Activated naive CD4-positive, alpha-beta T cell (primary cell): ENCODE measurements at regions not wholly inside any gene's neighbourhood (a gene's known extent, or its start where the extent isn't known, plus 50 kb on each side); places are given as distances from the start of the nearest gene placed in this dataset.
"Not testable (repeated sequence)": the region's sequence is repeated elsewhere in the genome, so short reads cannot be mapped to it uniquely, and the experiment has no call there.

Experiments
- DNase-seq, 4 experiments: peaks; one replicate each; lab custom pipeline; 2025; lab: John Stamatoyannopoulos, UW

DNA sequence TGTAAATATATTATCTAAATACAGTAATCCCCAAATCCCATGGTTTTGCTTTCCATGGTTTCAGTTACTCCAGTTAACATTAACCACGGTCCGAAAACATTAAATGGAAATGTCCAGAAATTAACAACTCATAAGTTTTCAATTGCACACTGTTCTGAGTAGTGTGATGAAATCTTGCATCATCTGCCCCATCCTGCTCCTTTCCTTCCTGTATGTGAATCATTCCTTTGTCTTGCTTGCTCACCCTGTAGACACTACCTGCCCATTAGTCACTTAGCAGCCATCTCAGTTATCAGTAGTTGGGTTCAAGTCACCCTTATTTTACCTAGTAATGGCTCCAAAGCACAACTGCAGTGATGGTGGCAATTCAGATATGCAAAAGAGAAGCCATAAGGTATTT lies 1568.5 kb upstream of the WWC1 start:
- DNase-seq, result no peak

DNA sequence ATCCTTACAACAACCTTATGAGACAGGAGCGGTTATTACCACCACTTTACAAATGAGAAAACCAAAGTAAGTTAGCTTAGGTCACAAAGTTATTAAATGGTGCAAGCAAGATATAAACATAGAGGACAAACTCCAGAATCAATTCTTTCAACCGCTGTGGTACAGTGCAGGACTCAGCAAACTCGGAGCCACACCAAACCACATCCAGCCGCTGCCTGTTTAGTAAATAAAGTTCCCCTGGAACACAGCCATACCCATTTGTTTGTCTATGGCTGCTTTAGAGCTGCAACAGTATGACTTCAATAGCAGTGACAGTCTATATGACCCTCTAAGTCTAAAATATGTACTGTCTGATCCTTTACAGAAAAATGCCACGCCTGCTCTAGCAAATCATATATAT lies 1567.2 kb upstream of the WWC1 start:
- DNase-seq, result no peak

DNA sequence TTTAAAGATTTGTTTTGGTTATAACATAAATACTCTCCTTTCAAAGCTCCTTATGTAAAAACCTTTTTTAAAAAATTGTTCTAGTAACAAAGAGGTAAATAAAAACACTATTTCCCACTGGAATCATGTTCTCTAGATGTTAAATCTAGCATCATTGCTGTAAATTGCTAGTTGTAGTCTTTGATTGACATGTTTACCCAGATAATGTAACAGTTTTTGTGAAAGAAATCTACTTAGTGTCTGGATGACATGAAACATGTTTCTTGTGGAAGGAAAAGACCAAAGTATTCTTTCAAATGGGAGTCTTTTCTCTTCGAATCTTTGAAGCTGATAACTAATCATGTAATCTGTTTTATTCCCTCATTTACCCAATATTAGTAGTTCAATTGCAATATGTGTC lies 1565.9 kb upstream of the WWC1 start:
- DNase-seq, result no peak

DNA sequence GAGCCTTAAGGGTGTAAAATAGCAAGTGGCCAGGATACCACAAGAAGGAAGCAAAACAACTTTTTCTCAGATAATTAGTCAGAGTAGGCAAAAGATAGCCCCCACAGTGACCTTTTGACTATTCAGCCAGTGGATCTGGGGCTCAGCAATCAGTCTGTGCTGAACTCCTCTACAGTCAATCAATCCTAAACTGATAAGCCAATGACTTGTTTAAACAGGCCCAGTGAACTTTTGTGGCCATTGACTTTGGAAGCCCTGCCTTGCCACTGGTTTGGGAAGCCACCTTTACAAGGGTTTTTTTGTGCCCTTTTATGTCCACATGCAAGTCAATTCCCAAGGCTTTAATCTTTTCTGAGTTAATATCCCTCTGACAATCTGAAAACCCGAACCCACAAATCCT lies 1565.0 kb upstream of the WWC1 start:
- no peak for DNase-seq

DNA sequence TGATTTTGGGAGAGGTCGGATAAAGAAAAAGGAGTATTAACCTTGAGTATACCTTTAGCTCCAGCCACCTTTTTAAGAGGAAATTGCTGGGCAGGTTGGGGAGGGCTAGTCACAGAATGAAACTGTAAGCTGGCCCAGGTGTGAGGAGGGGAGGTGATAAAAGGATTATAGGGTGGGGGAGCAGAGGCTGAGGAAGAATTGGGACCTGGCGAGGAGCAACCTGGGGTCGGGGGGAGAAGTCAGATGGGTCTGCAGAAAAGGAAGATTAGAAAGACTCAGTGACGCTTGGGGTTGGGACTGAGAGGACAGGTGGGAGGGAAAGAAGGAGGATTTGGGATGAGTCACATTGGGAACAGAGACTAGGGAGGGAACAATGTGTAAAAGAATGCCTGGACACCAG lies 1548.5 kb upstream of the WWC1 start:
- not testable (repeated sequence) for DNase-seq

DNA sequence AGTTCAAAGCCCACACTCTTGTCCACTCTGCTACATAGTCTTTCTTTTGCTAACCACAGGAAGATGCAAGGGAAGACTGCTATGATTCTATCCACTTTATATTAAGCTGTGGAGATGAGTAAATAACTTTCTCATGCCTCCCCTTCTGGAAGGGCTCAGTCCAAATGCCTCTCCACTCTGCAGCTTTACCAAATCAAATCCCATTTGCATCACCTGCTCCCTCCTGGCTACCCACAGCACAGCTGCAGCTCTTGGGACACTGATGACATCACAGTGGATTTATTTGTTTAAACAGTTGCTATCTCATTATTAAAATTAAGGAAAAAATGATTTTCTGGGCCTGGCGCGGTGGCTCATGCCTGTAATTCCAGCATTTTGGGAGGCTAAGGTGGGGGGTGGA lies 1544.9 kb upstream of the WWC1 start:
- DNase-seq, result no peak

DNA sequence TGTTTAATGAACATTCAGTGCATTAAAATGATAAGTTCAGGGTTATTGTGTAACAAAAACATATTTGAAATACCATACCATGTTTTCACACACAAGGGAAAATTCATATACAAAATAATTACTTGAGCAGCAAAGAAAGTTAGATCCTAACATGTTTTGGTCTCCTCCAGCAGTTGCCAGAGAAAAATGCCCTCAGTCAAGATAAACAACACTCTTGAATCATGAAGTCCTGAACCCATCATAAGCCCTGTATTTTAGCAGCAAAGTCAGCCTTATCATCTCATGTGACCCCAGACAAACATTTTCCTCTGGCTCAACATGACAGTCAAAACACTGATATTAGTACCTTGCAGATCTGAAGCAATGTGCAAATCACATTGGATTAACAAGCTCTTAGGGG lies 1541.1 kb upstream of the WWC1 start:
- no peak for DNase-seq

DNA sequence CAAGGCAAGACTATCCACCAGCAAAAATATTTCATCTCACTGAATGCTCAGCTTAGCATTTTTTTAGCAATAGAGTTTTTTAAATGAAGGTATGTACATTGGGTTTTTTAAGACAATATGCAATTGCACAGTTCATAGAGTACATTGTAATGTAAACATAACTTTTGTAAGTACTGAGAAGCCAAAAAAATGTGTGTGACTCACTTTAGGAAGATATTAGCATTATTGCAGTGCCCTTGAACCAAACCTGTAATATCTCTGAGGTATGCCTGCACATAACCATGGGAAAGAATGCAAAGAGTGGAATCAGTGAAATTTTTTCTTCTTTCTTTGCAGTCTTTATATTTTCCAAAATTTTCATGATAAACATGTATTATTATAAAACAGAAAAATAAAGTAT lies 1533.3 kb upstream of the WWC1 start:
- no peak for DNase-seq

DNA sequence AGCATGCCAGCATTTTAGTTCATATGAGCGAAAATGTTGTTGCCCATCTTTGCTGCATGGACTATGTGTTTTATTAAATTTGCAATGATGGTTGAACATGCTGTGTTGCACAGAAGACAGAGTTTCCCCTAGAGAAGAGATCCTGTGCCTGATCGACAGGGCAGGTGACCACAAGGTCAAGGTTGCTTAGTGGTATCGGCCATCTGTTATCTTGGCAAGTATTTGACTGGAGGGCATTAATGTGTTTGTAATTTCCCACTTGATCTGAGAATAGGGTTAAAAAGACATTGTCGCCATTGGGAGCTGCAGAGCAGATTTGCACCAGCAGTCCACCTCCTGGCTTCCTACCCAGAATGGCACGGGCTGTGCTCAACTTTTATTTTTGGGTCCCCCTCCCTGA lies 1523.6 kb upstream of the WWC1 start:
- no peak for DNase-seq

DNA sequence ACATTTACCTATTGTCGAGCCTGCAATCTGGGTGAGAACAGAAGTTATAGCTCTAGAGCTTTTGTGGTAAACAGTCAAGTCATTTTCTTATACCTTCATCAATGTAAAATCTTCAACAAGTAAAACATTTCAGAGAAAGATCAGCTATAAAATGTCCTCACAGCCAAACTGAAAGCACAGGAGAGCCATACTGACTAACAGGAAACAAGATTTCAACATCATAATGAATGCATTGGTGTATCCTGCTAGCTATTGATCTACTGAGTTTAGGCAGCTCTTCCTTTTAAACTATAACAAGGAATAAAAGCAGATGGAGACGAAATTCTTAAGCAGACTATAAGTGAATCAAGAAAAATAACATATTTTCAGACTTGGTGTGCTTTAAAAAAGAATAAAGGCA lies 1522.9 kb upstream of the WWC1 start:
- DNase-seq, result no peak

DNA sequence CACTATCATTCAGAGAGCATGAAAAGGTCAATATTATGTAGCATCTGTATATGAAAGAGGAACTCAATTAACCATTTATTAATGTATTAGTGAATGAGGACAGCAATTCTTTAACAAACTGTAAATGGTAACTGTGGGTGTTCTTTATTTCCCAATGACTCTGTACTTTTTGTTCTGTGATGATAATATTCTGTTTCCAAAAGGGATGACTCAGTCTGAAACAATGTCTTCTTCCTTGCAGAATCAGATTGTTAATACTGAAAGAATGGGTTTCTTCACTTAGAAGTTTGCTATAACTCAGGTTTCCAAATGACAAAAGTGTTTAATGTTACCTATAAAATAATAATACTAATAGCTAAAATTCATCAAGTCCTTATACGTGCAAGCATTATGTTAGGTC lies 1518.7 kb upstream of the WWC1 start:
- no peak for DNase-seq

DNA sequence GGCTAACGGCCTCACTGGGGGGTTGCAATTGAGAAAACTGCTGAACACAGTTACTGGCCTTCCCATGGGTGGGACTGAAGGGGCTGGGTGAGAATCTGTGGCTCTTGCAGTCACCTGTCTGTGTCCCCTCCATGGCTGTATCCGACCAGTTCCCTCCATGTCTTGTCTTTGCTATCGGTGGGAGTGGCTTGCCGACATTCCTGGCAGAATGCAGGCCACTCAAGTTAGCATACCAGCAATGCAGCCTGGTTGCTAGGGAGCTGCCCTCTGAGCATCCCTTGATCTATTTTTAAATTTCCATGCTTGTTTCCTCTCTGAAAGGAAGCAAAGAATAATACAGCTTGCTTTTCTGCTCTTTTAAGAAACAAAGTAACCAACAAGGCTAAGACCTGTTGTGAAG lies 1509.7 kb upstream of the WWC1 start:
- no peak for DNase-seq

DNA sequence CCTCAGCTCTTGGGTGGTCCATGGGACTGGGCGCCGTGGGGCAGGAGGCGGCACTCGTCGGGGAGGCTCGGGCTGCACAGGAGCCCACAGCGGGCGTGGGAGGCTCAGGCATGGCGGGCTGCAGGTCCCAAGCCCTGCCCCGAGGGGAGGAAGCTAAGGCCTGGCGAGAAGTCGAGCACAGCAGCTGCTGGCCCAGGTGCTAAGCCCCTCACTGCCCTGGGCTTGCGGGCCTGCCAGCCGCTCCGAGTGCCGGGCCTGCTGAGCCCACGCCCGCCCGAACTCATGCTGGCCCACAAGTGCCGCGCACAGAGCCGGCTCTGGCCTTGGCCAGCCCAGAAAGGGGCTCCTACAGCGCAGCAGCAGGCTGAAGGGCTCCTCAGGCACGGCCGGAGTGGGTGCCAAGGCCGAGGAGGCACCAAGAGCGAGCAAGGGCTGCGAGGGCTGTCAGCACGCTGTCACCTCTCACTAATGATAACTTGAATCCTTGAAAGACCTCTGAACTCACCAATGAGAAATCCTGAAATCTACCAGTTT lies 1506.8 kb upstream of the WWC1 start:
- DNase-seq, result no peak

DNA sequence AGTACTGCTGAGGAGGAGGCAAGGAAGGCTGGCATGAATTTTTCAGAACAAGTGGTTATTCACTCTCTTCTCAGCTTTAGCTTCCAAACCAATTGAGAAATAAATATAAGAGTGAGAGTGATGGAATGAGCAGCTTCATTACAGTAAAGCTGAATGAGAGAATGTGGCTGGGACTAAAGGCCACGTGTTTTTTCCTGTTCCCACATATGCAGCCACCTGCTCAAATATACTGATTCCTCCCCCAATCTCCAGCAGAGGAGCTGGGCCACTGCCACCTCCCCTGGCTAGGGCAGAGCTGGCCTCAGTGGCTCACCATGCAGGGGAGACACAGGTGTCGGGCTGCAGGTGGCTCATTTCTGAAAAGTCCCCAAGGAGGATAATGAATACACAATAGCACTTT lies 1505.3 kb upstream of the WWC1 start:
- DNase-seq, result no peak

DNA sequence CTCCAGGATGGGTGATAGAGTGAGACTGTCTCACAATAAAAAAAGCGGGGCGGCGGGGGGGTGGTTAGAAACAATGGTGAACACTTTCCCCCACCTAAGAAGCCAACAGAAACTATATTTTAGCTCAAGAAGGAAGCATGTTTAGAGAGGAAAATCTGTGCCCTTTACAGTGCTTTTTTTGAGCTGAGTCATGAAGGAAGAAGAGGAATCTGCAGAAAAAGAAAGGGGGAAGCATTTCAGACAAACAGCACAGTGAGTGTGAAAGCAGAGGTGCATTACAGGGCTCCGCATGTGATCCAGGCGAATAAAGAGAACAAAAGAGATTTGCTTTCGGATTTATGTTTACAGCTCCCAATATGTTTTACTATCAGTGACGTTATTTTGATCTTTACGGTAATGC lies 1504.6 kb upstream of the WWC1 start:
- DNase-seq, result no peak

DNA sequence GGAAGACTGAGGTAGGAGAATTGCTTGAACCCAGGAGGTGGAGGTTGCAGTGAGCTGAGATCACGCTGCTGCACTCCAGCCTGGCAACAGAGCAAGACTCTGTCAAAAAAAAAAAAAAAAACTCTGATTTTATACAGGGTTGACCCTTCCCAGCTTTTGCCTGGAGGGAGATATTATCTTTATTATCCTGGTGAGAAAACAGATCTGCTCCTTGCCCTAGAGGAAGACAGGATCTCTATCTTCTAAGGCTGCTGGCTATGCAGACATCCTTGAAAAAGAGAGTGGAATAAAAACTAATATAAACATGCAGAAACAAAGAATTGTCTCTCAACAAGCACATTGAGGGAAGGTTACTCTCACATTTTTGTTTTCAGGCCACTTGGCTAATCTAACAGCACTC lies 1503.4 kb upstream of the WWC1 start:
- no peak for DNase-seq

DNA sequence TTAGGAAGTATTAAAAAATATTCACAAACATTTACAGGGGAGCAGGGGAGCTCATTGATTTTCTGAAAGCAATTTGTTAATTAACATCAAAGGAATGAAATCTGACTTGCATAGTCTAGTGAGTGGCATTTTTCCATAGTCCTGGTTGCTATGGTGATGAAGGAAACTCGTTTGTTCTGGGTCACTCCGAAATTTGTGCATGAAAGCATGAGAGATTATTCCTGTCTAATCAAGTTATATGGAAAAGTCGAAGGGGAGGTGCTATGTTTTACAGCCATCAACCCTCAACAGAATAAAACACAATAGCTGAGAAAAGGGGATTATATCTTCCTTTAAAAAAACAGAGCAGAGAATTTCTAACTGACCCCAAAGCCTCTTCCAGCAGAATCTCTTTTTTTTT lies 1495.7 kb upstream of the WWC1 start:
- no peak for DNase-seq

DNA sequence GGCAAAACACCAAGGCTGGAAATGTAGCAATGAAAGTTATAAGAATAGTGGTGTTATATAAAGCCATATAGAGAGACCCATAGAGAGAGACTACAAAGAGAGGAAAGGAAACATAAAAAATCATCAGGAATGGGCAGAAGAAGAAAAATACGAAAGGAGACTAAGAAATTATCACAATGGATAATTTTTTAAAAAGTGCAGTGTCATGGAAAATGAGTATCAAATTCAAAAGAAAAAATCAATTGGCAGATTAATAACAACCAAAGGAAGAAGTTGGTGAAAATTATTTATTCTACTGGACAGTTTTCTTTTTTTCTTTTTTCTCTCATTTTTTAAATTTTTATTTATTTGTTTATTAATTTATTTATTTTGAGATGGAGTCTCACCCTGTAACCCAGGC lies 1488.4 kb upstream of the WWC1 start:
- no peak for DNase-seq

DNA sequence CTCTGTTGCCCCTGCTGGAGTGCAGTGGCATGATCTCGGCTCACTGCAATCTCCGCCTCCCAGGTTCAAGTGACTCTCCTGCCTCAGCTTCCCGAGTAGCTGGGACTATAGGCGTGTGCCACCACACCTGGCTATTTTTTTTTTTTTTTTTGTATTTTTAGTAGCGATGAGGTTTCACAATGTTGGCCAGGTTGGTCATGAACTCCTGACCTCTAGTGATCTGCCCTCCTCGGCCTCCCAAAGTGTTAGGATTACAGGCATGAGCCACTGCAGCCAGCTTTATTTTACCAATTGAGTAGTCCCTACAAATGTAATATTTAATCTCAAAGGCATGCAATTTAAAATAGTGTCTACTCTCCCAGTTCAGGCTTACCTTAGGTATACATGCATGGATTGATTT lies 1487.2 kb upstream of the WWC1 start:
- not testable (repeated sequence) for DNase-seq

DNA sequence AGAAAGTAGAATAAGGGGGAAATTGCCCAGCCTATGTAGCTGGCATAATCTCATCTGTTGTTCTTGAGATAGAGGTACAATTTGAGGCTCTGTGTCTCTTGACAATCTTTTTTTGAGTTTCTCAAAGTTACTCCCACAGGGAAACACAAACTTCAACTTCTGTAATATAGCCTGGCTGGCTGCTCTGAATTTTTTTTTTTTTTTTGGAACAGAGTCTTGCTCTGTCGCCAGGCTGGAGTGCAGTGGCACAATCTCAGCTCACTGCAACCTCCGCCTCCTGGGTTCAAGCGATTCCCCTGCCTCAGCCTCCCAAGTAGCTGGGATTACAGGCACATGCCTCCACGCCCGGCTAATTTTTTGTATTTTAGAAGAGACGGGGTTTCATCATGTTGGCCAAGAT lies 1486.8 kb upstream of the WWC1 start:
- DNase-seq, result not testable (repeated sequence)

DNA sequence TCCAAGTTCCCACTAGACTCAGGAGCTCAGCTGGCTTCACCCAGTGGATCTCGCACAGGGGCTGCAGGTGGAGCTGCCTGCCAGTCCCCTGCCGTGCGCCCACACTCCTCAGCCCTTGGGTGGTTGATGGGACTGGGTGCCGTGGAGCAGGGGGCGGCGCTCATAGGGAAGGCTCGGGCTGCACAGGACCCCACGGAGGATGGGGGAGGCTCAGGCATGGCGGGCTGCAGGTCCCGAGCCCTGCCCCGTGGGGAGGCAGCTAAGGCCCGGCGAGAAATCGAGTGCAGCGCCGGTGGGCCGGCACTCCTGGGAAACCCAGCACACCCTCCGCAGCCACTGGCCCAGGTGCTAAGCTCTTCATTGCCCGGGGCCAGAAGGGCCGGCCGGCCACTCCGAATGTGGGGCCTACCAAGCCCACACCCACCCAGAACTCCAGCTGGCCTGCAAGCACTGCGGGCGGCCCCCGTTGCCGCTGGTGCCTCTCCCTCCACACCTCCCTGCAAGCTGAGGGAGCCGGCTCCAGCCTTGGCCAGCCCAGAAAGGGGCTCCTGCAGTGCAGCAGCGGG lies 1481.3 kb upstream of the WWC1 start:
- not testable (repeated sequence) for DNase-seq

DNA sequence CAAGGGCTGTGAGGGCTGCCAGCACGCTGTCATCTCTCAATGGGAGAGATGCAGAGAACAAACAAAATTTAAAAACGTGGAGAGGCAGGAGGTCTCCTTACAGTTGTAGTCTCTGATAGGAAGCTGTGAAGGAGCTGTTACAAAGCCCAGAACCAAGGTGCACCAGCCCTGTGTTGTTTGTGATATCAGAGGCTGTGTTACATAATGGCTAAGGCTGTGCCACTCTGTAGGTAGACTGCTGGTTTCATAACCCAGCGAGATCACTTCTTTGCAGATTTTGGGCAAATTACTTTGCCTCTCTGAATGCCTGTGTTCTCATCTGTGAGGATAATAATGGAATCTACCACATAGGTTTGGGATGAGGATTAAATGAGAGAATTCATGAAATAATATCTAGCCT lies 1480.7 kb upstream of the WWC1 start:
- DNase-seq, result no peak

DNA sequence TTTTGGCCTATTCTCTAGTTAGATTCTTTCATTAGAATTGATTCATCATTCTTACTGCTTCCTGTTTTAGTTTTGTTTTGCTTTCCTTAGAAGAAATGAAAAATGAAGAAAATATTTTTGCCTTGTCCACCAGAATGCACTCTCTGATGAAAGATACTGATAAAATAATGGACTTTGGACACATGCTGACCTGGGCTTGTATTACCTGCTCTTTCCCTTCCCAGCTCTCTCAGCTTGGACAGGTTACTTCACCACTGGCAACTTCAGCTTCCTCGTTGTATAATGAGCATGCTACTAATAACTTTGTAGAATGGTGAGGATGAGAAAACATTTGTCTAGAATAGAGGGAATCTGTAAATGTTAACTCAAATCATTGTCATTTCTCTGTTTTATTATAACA lies 1468.1 kb upstream of the WWC1 start:
- DNase-seq, result no peak

DNA sequence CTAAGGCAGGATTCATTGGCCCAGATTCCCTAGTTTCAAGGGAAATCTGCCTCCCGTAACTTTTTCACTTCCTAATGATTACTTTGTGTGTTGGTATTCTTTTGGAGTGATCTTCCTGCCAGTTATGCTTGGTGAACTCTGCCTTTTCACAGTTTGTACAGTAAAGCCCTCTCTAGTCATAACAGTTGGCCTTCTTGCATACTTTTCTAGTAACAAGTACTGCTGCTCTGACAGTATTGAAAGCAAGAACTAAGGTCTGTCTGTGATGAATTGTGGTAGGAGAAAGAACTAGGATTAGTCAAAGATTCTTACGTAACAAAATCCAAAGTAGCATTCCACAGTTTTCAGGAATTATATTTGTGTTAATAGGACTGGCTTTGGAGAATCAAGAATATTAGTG lies 1457.2 kb upstream of the WWC1 start:
- no peak for DNase-seq

DNA sequence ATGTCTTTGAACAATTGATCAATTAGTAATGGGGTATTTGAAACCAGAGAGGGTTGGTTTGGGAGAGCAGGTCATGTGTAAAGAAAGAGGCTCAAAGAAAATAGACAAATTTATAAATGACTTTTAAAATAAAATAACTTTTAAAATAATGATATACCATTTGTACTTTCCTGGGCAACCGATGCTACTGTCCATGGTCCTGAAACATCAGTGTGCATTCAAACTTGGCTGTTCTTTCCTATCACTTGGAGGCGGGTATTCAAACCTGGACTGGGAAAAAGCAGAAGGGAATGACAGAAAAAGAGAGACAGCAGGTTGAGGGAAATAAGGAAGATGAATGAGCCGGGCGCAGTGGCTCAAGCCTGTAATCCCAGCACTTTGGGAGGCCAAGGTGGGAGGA lies 1446.4 kb upstream of the WWC1 start:
- DNase-seq, result no peak
